T-helper 2 cell treated with Interferon-gamma antibody and Interleukin-4, amounts not matched to agents 5 μg/mL and 100 μg/mL, for 36 hours (primary cell): ENCODE measurements at regions not wholly inside any gene's neighbourhood (a gene's known extent, or its start where the extent isn't known, plus 50 kb on each side); places are given as distances from the start of the nearest gene placed in this dataset.

Experiments
- DNase-seq: peaks from one replicate; pipeline ENCODE4 v3.0.0; 2021; ENCODE audit warnings: low spot score
- H3K27ac Mint-ChIP-seq: one replicate; pipeline ENCODE4 v1.8.0; 2021; ENCODE audit warnings: mild to moderate bottlenecking, mixed read lengths
- H3K27me3 Mint-ChIP-seq: one replicate; pipeline ENCODE4 v1.8.0; 2021; ENCODE audit warnings: low read depth, mixed read lengths
- H3K36me3 Mint-ChIP-seq: one replicate; pipeline ENCODE4 v1.8.0; 2021; ENCODE audit warnings: low read depth, mixed read lengths
- H3K4me1 Mint-ChIP-seq: one replicate; pipeline ENCODE4 v1.8.0; 2021; ENCODE audit warnings: low read depth, mixed read lengths
- H3K4me3 Mint-ChIP-seq: one replicate; pipeline ENCODE4 v1.8.0; 2022; ENCODE audit warnings: mild to moderate bottlenecking, moderate library complexity, mixed read lengths
- H3K9me3 Mint-ChIP-seq: one replicate; pipeline ENCODE4 v1.8.0; 2021; ENCODE audit warnings: mixed read lengths

GRCh38 chr2:23235292-23235691, 149.7 kb upstream of the KLHL29 start:
- Mint-ChIP-seq H3K4me1 (no peaks in the 10 kb centered on the region), H3K9me3 (no peaks in the 10 kb centered on the region), H3K36me3 (no peaks in the 10 kb centered on the region), H3K27ac (no peak overlapping the region), H3K27me3 (no peaks in the 10 kb centered on the region), H3K4me3 (no peak overlapping the region)
- DNase-seq = no peak

GRCh38 chr2:23235736-23236135, 149.2 kb upstream of the KLHL29 start:
- no peaks in the 10 kb centered on the region for H3K36me3 Mint-ChIP-seq
- no peak for DNase-seq
- no peak overlapping the region for H3K27ac Mint-ChIP-seq
- no peaks in the 10 kb centered on the region for H3K4me1 Mint-ChIP-seq
- H3K4me3 Mint-ChIP-seq = no peak overlapping the region
- H3K9me3 Mint-ChIP-seq = no peaks in the 10 kb centered on the region
- H3K27me3 Mint-ChIP-seq = no peaks in the 10 kb centered on the region

GRCh38 chr2:23237147-23237546, 147.8 kb upstream of the KLHL29 start:
- Mint-ChIP-seq H3K4me1 (no peaks in the 10 kb centered on the region), H3K4me3 (no peak overlapping the region), H3K9me3 (no peaks in the 10 kb centered on the region), H3K27ac (no peak overlapping the region), H3K27me3 (no peaks in the 10 kb centered on the region), H3K36me3 (no peaks in the 10 kb centered on the region)
- DNase-seq = no peak

- Mint-ChIP-seq H3K27me3 (no peaks in the 10 kb centered on the region), H3K36me3 (no peaks in the 10 kb centered on the region), H3K4me3 (no peak overlapping the region), H3K4me1 (no peaks in the 10 kb centered on the region), H3K27ac (no peak overlapping the region), H3K9me3 (no peaks in the 10 kb centered on the region)
- DNase-seq = no peak
These were observed 146.8 kb upstream of the KLHL29 start for GRCh38 chr2:23238011-23238657.

- no peaks in the 10 kb centered on the region for H3K27me3 Mint-ChIP-seq
- no peak for DNase-seq
- H3K9me3 Mint-ChIP-seq = no peaks in the 10 kb centered on the region
- H3K36me3 Mint-ChIP-seq = no peaks in the 10 kb centered on the region
- no peak overlapping the region for H3K27ac Mint-ChIP-seq
- no peaks in the 10 kb centered on the region for H3K4me1 Mint-ChIP-seq
- H3K4me3 Mint-ChIP-seq = no peak overlapping the region
These were observed 145.6 kb upstream of the KLHL29 start for GRCh38 chr2:23239374-23239773.

- no peaks in the 10 kb centered on the region for H3K4me1 Mint-ChIP-seq
- no peaks in the 10 kb centered on the region for H3K27me3 Mint-ChIP-seq
- H3K36me3 Mint-ChIP-seq = no peaks in the 10 kb centered on the region
- H3K9me3 Mint-ChIP-seq = no peaks in the 10 kb centered on the region
- no peak for DNase-seq
- H3K27ac Mint-ChIP-seq = no peak overlapping the region
- H3K4me3 Mint-ChIP-seq = no peak overlapping the region
These were observed 143.9 kb upstream of the KLHL29 start for GRCh38 chr2:23241121-23241520.

- no peak for DNase-seq
- no peak overlapping the region for H3K4me3 Mint-ChIP-seq
- no peaks in the 10 kb centered on the region for H3K36me3 Mint-ChIP-seq
- H3K27ac Mint-ChIP-seq = no peak overlapping the region
- no peaks in the 10 kb centered on the region for H3K9me3 Mint-ChIP-seq
- H3K27me3 Mint-ChIP-seq = peaks cover 2% of the 10 kb centered on the region
- H3K4me1 Mint-ChIP-seq = no peaks in the 10 kb centered on the region
These were observed 143.3 kb upstream of the KLHL29 start for GRCh38 chr2:23241611-23242245.

GRCh38 chr2:23243073-23243659, 141.8 kb upstream of the KLHL29 start:
- Mint-ChIP-seq H3K36me3 (no peaks in the 10 kb centered on the region), H3K27ac (no peak overlapping the region)
- no peak for DNase-seq

GRCh38 chr2:23244617-23245016, 140.4 kb upstream of the KLHL29 start:
- H3K27ac Mint-ChIP-seq = no peak overlapping the region
- H3K27me3 Mint-ChIP-seq = peaks cover 3% of the 10 kb centered on the region
- no peaks in the 10 kb centered on the region for H3K36me3 Mint-ChIP-seq

More at GRCh38 chr2:23243073-23243659, 141.8 kb upstream of the KLHL29 start:
- H3K4me3 Mint-ChIP-seq = no peak overlapping the region
- no peaks in the 10 kb centered on the region for H3K4me1 Mint-ChIP-seq
- peaks cover 3% of the 10 kb centered on the region for H3K27me3 Mint-ChIP-seq
- H3K9me3 Mint-ChIP-seq = no peaks in the 10 kb centered on the region

GRCh38 chr2:23246992-23247683, 137.8 kb upstream of the KLHL29 start:
- no peaks in the 10 kb centered on the region for H3K4me1 Mint-ChIP-seq
- DNase-seq = no peak
- H3K9me3 Mint-ChIP-seq = no peaks in the 10 kb centered on the region
- no peak overlapping the region for H3K27ac Mint-ChIP-seq
- H3K4me3 Mint-ChIP-seq = no peak overlapping the region
- H3K27me3 Mint-ChIP-seq = peaks cover 5% of the 10 kb centered on the region
- H3K36me3 Mint-ChIP-seq = no peaks in the 10 kb centered on the region

More at GRCh38 chr2:23244617-23245016, 140.4 kb upstream of the KLHL29 start:
- H3K4me3 Mint-ChIP-seq = no peak overlapping the region
- H3K9me3 Mint-ChIP-seq = no peaks in the 10 kb centered on the region
- H3K4me1 Mint-ChIP-seq = no peaks in the 10 kb centered on the region
- no peak for DNase-seq

- Mint-ChIP-seq H3K36me3 (no peaks in the 10 kb centered on the region), H3K27me3 (peaks cover 7% of the 10 kb centered on the region), H3K9me3 (no peaks in the 10 kb centered on the region), H3K4me1 (no peaks in the 10 kb centered on the region), H3K27ac (no peak overlapping the region), H3K4me3 (no peak overlapping the region)
- no peak for DNase-seq
These were observed 136.3 kb upstream of the KLHL29 start for GRCh38 chr2:23248667-23249066.

GRCh38 chr2:23249348-23249747, 135.6 kb upstream of the KLHL29 start:
- H3K4me1 Mint-ChIP-seq = no peaks in the 10 kb centered on the region
- H3K4me3 Mint-ChIP-seq = no peak overlapping the region
- no peak overlapping the region for H3K27ac Mint-ChIP-seq
- H3K9me3 Mint-ChIP-seq = no peaks in the 10 kb centered on the region
- peaks cover 8% of the 10 kb centered on the region for H3K27me3 Mint-ChIP-seq
- DNase-seq = no peak
- no peaks in the 10 kb centered on the region for H3K36me3 Mint-ChIP-seq

GRCh38 chr2:23250371-23250770, 134.6 kb upstream of the KLHL29 start:
- H3K27ac Mint-ChIP-seq = no peak overlapping the region
- H3K4me1 Mint-ChIP-seq = no peaks in the 10 kb centered on the region
- H3K27me3 Mint-ChIP-seq = peaks cover 11% of the 10 kb centered on the region
- no peak overlapping the region for H3K4me3 Mint-ChIP-seq
- no peaks in the 10 kb centered on the region for H3K36me3 Mint-ChIP-seq
- no peaks in the 10 kb centered on the region for H3K9me3 Mint-ChIP-seq
- DNase-seq = no peak

GRCh38 chr2:23256643-23257042, 128.3 kb upstream of the KLHL29 start:
- no peaks in the 10 kb centered on the region for H3K36me3 Mint-ChIP-seq

More at GRCh38 chr2:23256643-23257042, 128.3 kb upstream of the KLHL29 start:
- Mint-ChIP-seq H3K27me3 (peaks cover 12% of the 10 kb centered on the region), H3K4me3 (no peak overlapping the region), H3K9me3 (no peaks in the 10 kb centered on the region), H3K27ac (no peak overlapping the region), H3K4me1 (no peaks in the 10 kb centered on the region)
- no peak for DNase-seq
